HEK293T (cell line): ENCODE measurements at regions not wholly inside any gene's neighbourhood (a gene's known extent, or its start where the extent isn't known, plus 50 kb on each side); places are given as distances from the start of the nearest gene placed in this dataset.

ENCODE experiments used
- ARNT ChIP-seq: fragments of 450-650 bp; IDR thresholded peaks from 2 replicates; pipeline ENCODE4 v1.6.1; 2017; ENCODE audit warnings: mild to moderate bottlenecking
- BHLHE40 ChIP-seq: fragments of 450-650 bp; IDR thresholded peaks from 2 replicates; pipeline ENCODE4 v1.6.1; 2016; ENCODE audit warnings: mild to moderate bottlenecking, moderate library complexity, borderline replicate concordance
- ELF4 ChIP-seq: fragments of 450-650 bp; IDR thresholded peaks from 2 replicates; pipeline ENCODE4 v1.6.1; 2017; ENCODE audit warnings: antibody characterized with exemption
- FOXK2 ChIP-seq: fragments of 450-650 bp; IDR thresholded peaks from 2 replicates; pipeline ENCODE4 v1.6.1; 2016; ENCODE audit warnings: mild to moderate bottlenecking
- FOXM1 ChIP-seq: fragments of 450-650 bp; IDR thresholded peaks from 2 replicates; pipeline ENCODE4 v1.6.1; 2017; ENCODE audit warnings: mild to moderate bottlenecking, borderline replicate concordance
- LEF1 ChIP-seq: fragments of 450-650 bp; IDR thresholded peaks from 2 replicates; pipeline ENCODE4 v1.6.1; 2017; ENCODE audit warnings: mild to moderate bottlenecking, borderline replicate concordance
- SP1 ChIP-seq: fragments of 450-650 bp; IDR thresholded peaks from 2 replicates; pipeline ENCODE4 v1.6.1; 2017

GRCh38 chr4:33072298-33073089 lies 2352.3 kb downstream of the PCDH7 start:
- TF ChIP-seq SP1 (no peak), LEF1 (no peak), BHLHE40 (no peak), FOXM1 (no peak), FOXK2 (no peak), ELF4 (no peak), ARNT (no peak)
